ENCODE measurements at regions not wholly inside any gene's neighbourhood (a gene's known extent, or its start where the extent isn't known, plus 50 kb on each side); places are given as distances from the start of the nearest gene placed in this dataset.

DNA sequence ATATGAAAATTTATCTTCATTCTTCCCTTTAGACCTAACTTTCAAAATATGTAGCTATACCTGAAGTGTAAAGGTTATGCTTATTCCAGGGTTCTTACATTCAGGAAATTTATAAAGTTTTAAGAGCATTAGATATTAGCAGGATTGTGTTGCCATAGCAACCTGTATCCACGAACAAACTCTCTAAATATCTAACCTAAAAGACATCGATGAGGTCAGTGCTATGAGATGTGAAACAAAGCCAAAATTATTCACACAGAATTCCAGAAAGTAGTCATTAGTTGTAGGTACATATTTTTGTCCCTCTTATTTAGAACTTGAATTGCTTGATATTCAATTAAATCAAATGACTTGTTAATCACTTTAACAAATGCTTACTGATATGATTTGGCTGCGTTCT is 705.3 kb downstream of the SOCS6 start:
- DNase-seq (ENCODE audit: low read depth): no peak

DNA sequence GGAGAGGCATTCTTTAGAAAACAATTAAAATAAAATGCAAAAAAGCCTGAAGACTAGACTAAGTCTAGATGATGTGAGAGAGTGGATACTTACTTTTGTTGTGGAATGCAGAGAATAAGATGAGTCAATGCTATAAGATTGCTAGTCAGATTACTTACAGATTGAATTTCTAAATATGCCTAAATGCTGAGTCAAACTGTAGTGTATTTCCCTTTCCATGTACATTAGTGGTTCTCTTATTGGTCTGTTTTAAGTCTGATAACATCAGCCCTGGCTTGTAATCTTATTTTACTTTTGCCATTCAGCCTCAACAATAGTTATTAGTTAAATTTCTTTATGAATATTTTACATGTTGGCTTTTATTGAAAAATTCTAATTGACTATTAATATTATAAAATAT is 702.7 kb downstream of the SOCS6 start:
- DNase-seq (ENCODE audit: low read depth): no peak

GRCh38 chr18:70985948-70986347 is 697.1 kb downstream of the SOCS6 start:
- DNase-seq (ENCODE audit: low read depth): no peak

DNA sequence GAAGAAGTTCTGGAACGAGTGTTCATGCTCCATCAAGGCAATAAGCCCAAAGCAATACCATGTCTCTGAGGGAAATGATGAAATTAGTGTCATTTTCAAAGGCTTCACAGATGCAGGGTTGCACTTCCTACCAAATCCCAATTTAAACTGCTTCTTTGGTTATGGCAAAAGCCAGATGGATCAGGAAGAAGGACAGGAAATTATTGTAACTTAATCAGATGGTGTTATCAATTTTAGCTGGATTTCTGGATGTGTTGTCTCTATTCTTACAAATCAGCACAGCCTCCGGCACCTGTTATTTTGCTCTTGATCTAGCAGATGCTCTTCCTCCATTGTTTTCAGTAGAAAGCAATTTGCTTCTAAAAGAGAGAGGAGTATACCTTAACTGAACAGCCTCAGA is 693.4 kb downstream of the SOCS6 start:
- DNase-seq (ENCODE audit: low read depth): no peak

- no peak for DNase-seq (ENCODE audit: low read depth)
Observed at GRCh38 chr18:70981400-70982140, 692.7 kb downstream of the SOCS6 start.

- DNase-seq (ENCODE audit: low read depth): no peak
Observed at GRCh38 chr18:70973626-70974025, 684.8 kb downstream of the SOCS6 start.

GRCh38 chr18:70966419-70966818 is 677.6 kb downstream of the SOCS6 start:
- no peak for DNase-seq (ENCODE audit: low read depth)

DNA sequence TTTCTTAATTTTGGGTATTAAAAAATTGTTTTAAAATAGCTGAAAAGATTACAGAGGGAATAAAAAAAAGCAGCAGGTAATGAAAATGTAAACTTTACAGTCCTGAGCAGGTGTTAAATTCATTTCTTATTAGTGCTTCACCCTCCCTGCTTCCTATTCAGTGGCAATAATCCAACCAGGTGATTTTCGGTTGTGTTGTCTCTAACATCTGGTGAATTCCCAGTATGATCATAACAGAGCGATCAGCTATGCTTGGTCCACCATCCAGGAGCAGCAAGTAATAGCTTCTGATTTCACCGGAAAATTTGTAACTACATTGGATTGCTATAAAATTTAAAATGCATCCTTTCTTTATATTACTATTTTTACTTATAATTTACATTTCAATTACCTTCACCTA is 673.1 kb downstream of the SOCS6 start:
- no peak for DNase-seq (ENCODE audit: low read depth)

- DNase-seq (ENCODE audit: low read depth): no peak
Observed at GRCh38 chr18:70956554-70956953, 667.7 kb downstream of the SOCS6 start.

DNA sequence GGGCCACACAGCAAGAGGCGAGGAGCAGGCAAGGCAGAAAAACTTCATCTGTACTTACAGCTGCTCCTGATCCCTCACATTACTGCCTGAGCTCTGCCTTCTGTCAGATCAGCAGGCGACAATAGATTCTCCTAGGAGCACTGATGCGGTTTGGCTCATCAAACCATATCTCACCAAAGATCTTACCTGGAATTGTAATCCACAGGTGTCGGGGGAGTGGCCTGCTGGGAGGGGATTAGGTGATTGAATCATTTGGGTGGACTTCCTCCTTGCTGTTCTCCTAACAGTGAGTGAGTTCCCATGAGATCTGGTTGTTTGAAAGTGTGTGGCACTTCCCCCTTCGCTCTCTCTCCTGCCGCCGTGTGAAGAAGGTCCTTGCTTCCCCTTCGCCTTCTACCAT is 647.3 kb downstream of the SOCS6 start:
- no peak for DNase-seq (ENCODE audit: low read depth)

- no peak for DNase-seq (ENCODE audit: low read depth)
Observed at GRCh38 chr18:70931942-70932814, 643.3 kb downstream of the SOCS6 start.

GRCh38 chr18:70920840-70921374 is 632.1 kb downstream of the SOCS6 start:
- DNase-seq (ENCODE audit: low read depth): no peak

GRCh38 chr18:70907673-70908072 is 618.8 kb downstream of the SOCS6 start:
- DNase-seq (ENCODE audit: low read depth): no peak

GRCh38 chr18:70892381-70892780 is 603.5 kb downstream of the SOCS6 start:
- DNase-seq (ENCODE audit: low read depth): no peak

DNA sequence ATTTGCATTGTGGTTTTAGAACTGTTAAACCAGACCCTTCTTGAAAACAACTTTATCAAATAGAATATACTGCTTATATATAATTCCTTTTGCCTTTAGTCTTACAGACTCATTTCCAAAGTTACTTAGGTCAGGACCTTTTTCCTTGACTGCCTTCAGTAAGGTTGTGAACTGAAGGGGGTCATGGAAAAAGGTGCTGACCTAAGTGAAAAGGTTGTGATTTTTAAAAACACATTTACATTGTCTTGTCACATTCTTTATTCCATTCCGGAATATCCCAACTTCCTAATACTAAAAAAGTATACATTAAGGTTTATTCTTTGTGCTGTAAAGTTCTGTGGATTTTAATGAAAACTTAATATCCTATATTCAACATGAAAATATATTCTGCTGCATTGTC is 581.4 kb downstream of the SOCS6 start:
- no peak for DNase-seq (ENCODE audit: low read depth)

GRCh38 chr18:70848329-70848728 is 559.5 kb downstream of the SOCS6 start:
- no peak for DNase-seq (ENCODE audit: low read depth)

- no peak for DNase-seq (ENCODE audit: low read depth)
Observed at GRCh38 chr18:70840649-70841048, 551.8 kb downstream of the SOCS6 start.

DNA sequence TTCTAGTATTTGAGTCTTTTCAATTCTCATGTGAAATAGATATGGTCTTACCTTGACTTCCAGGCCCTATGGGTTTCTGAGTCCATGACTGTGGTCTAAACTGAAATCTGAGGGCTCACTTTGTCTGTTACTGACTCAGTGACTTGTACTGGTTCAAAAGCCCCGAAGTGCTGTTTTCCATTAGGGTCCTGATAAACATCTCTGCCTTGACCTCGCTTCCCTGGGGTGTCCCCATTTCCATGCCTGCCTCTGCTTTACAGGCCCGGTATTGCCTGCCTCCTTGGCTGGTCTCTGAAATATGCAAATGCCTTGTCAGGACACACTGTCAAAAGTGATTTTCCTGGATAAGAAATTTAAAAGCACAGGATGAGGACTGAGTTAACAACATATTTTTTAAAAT is 538.8 kb downstream of the SOCS6 start:
- DNase-seq (ENCODE audit: low read depth): no peak

- no peak for DNase-seq (ENCODE audit: low read depth)
Observed at GRCh38 chr18:70826571-70826970, 537.7 kb downstream of the SOCS6 start.

DNA sequence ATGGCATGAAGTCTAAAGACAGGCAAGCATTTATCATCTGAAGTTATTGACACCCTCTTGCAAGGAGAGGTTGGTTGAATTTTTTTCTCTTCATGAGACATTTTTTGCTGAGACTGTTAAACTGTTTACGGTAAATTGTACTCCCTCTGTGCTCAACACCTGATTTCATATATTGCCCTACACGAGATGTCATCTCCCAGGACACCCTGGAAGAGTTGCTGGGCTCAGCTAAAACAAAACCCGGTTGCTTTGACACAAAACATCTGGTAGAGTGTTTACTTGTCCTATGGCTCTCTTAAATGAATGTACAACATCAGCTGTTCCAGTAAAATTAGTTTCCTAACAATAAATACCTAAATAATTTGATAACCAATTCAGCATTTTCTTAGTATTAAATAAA is 533.8 kb downstream of the SOCS6 start:
- DNase-seq (ENCODE audit: low read depth): no peak

GRCh38 chr18:70822117-70822516 is 533.3 kb downstream of the SOCS6 start:
- no peak for DNase-seq (ENCODE audit: low read depth)

- DNase-seq (ENCODE audit: low read depth): no peak
Observed at GRCh38 chr18:70808481-70809056, 519.7 kb downstream of the SOCS6 start.
